H1 (cell line): ENCODE measurements at regions not wholly inside any gene's neighbourhood (a gene's known extent, or its start where the extent isn't known, plus 50 kb on each side); places are given as distances from the start of the nearest gene placed in this dataset.

Experiments
- CHD2 ChIP-seq: IDR thresholded peaks from 2 replicates; pipeline ENCODE4 v1.6.1; 2012; ENCODE audit warnings: low read length, improper control_type of control experiment
- GABPA ChIP-seq: IDR thresholded peaks from 2 replicates; pipeline ENCODE4 v1.6.1; 2011; ENCODE audit warnings: mild to moderate bottlenecking, low read length, moderate library complexity, borderline replicate concordance; ENCODE audit not compliant: insufficient read depth
- PHF8 ChIP-seq: fragments of 200-600 bp; sonication (generic); conservative IDR thresholded peaks from 2 replicates; pipeline ENCODE4 v1.7.1; 2012; ENCODE audit warnings: low read depth, mild to moderate bottlenecking, inconsistent platforms, low read length, moderate library complexity
- POLR2A ChIP-seq, 2 experiments: IDR thresholded peaks; 1 replicate in 1 of 2; 2 replicates in 1 of 2; pipeline ENCODE4 v1.6.1; 2011; ENCODE audit warnings: low read depth in 2 of 2, low read length in 2 of 2, mild to moderate bottlenecking in 2 of 2; ENCODE audit errors: control extremely low read depth in 1 of 2
- TAF1 ChIP-seq: IDR thresholded peaks from 2 replicates; pipeline ENCODE4 v1.6.1; 2011; ENCODE audit warnings: mild to moderate bottlenecking, low read depth, low read length
- ZNF274 ChIP-seq: IDR thresholded peaks from 2 replicates; pipeline ENCODE4 v1.7.0; 2012; ENCODE audit warnings: low read length, borderline replicate concordance; ENCODE audit errors: extremely low read depth
- TF ChIP-seq, protein P1 (sequence below), 3 experiments: IDR thresholded peaks; 1 replicate in 2 of 3; 2 replicates in 1 of 3; pipeline versions ENCODE4 v1.5.1 to v1.6.1; 2011; ENCODE audit warnings: low read length in 3 of 3, mild to moderate bottlenecking in 3 of 3, inconsistent platforms in 2 of 3, low read depth in 1 of 3, moderate library complexity in 1 of 3; ENCODE audit not compliant: insufficient read depth in 1 of 3; ENCODE audit errors: control extremely low read depth in 1 of 3
- TF ChIP-seq, protein P2 (sequence below): IDR thresholded peaks from 2 replicates; pipeline ENCODE4 v1.6.1; 2012; ENCODE audit warnings: inconsistent platforms

DNA sequence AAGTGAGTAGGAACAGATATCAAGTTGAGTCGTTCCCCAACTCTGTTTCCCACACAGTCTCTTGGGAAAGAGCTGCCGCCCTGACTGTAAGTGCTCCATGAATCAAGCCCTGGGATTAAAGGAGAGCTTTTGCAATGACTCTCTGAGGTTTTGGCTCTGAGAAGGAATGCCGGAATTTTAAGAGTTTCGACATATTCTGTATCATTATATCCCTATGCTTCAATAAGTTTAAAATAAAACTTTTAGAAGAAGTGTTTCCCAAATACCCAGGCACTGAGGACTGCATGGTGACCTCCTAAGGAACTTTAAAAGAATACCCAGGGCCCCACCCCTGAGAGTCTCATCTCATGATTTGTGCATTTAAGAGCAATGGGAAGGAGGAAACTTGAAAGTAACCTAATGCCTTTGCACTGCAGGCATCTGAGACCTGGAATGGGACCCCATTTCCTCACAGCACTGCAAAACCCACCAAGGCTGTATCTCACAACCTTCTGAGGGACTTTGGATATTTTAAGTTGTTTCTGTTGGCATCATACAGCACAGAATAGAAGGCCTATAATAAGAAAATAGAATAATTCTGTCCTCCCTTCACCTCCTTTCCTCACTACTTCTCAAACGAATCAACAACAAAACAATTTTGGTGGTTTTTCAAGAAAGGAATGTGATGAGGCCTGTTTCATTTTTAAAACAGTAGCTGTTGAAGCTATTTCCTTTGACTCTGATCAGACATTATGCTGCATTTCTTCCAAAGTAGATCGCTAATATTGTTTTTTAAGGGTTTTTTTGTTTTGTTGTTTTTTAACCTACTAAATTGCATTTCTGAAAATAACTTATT lies 121.2 kb downstream of the GASK1B start:
- TF ChIP-seq TAF1 (no peak), POLR2A (IDR thresholded peaks at IDR 0.05; ENCODE audit: control extremely low read depth in 1 of 2, low read depth in 2 of 2, low read length in 2 of 2) (no peak), ZNF274 (no peak), PHF8 (no peak), CHD2 (no peak), GABPA (no peak)
- TF ChIP-seq, protein P1, sequence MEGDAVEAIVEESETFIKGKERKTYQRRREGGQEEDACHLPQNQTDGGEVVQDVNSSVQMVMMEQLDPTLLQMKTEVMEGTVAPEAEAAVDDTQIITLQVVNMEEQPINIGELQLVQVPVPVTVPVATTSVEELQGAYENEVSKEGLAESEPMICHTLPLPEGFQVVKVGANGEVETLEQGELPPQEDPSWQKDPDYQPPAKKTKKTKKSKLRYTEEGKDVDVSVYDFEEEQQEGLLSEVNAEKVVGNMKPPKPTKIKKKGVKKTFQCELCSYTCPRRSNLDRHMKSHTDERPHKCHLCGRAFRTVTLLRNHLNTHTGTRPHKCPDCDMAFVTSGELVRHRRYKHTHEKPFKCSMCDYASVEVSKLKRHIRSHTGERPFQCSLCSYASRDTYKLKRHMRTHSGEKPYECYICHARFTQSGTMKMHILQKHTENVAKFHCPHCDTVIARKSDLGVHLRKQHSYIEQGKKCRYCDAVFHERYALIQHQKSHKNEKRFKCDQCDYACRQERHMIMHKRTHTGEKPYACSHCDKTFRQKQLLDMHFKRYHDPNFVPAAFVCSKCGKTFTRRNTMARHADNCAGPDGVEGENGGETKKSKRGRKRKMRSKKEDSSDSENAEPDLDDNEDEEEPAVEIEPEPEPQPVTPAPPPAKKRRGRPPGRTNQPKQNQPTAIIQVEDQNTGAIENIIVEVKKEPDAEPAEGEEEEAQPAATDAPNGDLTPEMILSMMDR (IDR thresholded peaks at IDR 0.05; ENCODE audit: control extremely low read depth in 1 of 3, insufficient read depth in 1 of 3, low read depth in 1 of 3, low read length in 3 of 3) = no peak
- TF ChIP-seq, protein P2, sequence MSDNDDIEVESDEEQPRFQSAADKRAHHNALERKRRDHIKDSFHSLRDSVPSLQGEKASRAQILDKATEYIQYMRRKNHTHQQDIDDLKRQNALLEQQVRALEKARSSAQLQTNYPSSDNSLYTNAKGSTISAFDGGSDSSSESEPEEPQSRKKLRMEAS = no peak
